Lower leg skin (tissue), 3 donors: ENCODE measurements at regions not wholly inside any gene's neighbourhood (a gene's known extent, or its start where the extent isn't known, plus 50 kb on each side); places are given as distances from the start of the nearest gene placed in this dataset.

Experiments
- CTCF ChIP-seq, 3 donors: fragments of 450-650 bp; IDR thresholded peaks; one replicate each; pipeline ENCODE4 v1.5.1; 2016; ENCODE audit warnings: antibody characterized with exemption in 3 of 3, mild to moderate bottlenecking in 3 of 3, moderate library complexity in 2 of 3
- POLR2A ChIP-seq, 2 donors: fragments of 450-650 bp; IDR thresholded peaks; one replicate each; pipeline ENCODE4 v1.6.1; 2016 to 2017; ENCODE audit warnings: antibody characterized with exemption in 2 of 2, mild to moderate bottlenecking in 1 of 2, moderate library complexity in 1 of 2

GRCh38 chr11:127815331-127815730 lies 772.0 kb downstream of the ETS1 start:
- TF ChIP-seq CTCF (IDR thresholded peaks at IDR 0.05) (no peak), POLR2A (IDR thresholded peaks at IDR 0.05) (no peak)
